Hindlimb muscle (tissue), 1 donor: ENCODE measurements at regions not wholly inside any gene's neighbourhood (a gene's known extent, or its start where the extent isn't known, plus 50 kb on each side); places are given as distances from the start of the nearest gene placed in this dataset.
"Not testable (repeated sequence)": the region's sequence is repeated elsewhere in the genome, so short reads cannot be mapped to it uniquely, and the experiment has no call there.

Source experiments
- DNase-seq: peaks from one replicate; pipeline ENCODE4 v3.0.0-alpha.2; 2013

- DNase-seq = no peak
Measured at GRCh38 chr4:132384709-132385108, 764.4 kb upstream of the PCDH10 start.

GRCh38 chr4:132386130-132386529, 763.0 kb upstream of the PCDH10 start:
- DNase-seq = no peak

- no peak for DNase-seq
Measured at GRCh38 chr4:132387060-132387459, 762.0 kb upstream of the PCDH10 start.

- no peak for DNase-seq
Measured at GRCh38 chr4:132395561-132395960, 753.5 kb upstream of the PCDH10 start.

- DNase-seq = no peak
Measured at GRCh38 chr4:132396636-132397035, 752.5 kb upstream of the PCDH10 start.

GRCh38 chr4:132417220-132417619, 731.9 kb upstream of the PCDH10 start:
- no peak for DNase-seq

- DNase-seq = no peak
Measured at GRCh38 chr4:132427125-132427524, 722.0 kb upstream of the PCDH10 start.

- DNase-seq = no peak
Measured at GRCh38 chr4:132437117-132437516, 712.0 kb upstream of the PCDH10 start.

- no peak for DNase-seq
Measured at GRCh38 chr4:132445386-132445785, 703.7 kb upstream of the PCDH10 start.

- not testable (repeated sequence) for DNase-seq
Measured at GRCh38 chr4:132457987-132458386, 691.1 kb upstream of the PCDH10 start.

- no peak for DNase-seq
Measured at GRCh38 chr4:132479543-132479942, 669.6 kb upstream of the PCDH10 start.

GRCh38 chr4:132488555-132488954, 660.5 kb upstream of the PCDH10 start:
- DNase-seq = no peak

GRCh38 chr4:132493476-132493875, 655.6 kb upstream of the PCDH10 start:
- DNase-seq = no peak

- DNase-seq = not testable (repeated sequence)
Measured at GRCh38 chr4:132495267-132495812, 653.8 kb upstream of the PCDH10 start.

- DNase-seq = no peak
Measured at GRCh38 chr4:132498215-132498614, 650.9 kb upstream of the PCDH10 start.

GRCh38 chr4:132502096-132502552, 647.0 kb upstream of the PCDH10 start:
- DNase-seq = no peak

- DNase-seq = no peak
Measured at GRCh38 chr4:132504438-132504837, 644.7 kb upstream of the PCDH10 start.

- DNase-seq = no peak
Measured at GRCh38 chr4:132506568-132506967, 642.5 kb upstream of the PCDH10 start.

GRCh38 chr4:132513491-132513890, 635.6 kb upstream of the PCDH10 start:
- no peak for DNase-seq

- no peak for DNase-seq
Measured at GRCh38 chr4:132526652-132527051, 622.4 kb upstream of the PCDH10 start.

GRCh38 chr4:132527817-132528216, 621.3 kb upstream of the PCDH10 start:
- DNase-seq = no peak

GRCh38 chr4:132530861-132531260, 618.2 kb upstream of the PCDH10 start:
- DNase-seq = peak; percentile 6

GRCh38 chr4:132540268-132540667, 608.8 kb upstream of the PCDH10 start:
- no peak for DNase-seq

GRCh38 chr4:132540797-132541196, 608.3 kb upstream of the PCDH10 start:
- DNase-seq = no peak

GRCh38 chr4:132542228-132542627, 606.9 kb upstream of the PCDH10 start:
- no peak for DNase-seq
